Suprapubic skin (tissue), 3 donors: ENCODE measurements at regions not wholly inside any gene's neighbourhood (a gene's known extent, or its start where the extent isn't known, plus 50 kb on each side); places are given as distances from the start of the nearest gene placed in this dataset.

Source experiments
- POLR2A ChIP-seq, 2 donors: fragments of 450-650 bp; IDR thresholded peaks; one replicate each; pipeline ENCODE4 v1.6.1; 2017; ENCODE audit warnings: antibody characterized with exemption in 2 of 2, mild to moderate bottlenecking in 2 of 2, moderate library complexity in 2 of 2
- TF ChIP-seq, protein P1 (sequence below), 2 donors: fragments of 200-600 bp in 1 of 2; fragments of 450-650 bp in 1 of 2; sonication (generic) in 1 of 2; IDR thresholded peaks; one replicate each; pipeline ENCODE4 v1.5.1; 2016 to 2019; ENCODE audit warnings: antibody characterized with exemption in 2 of 2, mild to moderate bottlenecking in 1 of 2, moderate library complexity in 1 of 2

DNA sequence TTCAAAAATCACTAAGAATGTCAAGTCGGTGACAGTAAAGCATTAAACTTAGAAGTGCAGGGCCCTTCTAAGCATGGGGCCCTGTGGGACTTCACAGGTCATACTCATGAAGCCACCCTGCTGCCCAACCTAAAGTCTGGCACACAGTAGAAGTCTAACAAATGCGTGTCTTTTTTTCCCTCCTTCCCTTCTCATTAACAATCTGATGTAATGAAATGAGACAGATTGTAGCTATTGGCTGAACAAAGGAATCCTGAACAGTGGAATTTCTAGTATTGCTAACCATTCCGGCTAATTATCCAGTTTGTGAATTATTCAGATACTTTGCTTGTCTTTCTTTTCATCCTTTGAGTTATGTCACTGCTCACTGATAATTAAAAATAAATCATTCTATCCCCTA is 369.9 kb downstream of the WDR11 start:
- TF ChIP-seq POLR2A (IDR thresholded peaks at IDR 0.05): no peak
- TF ChIP-seq, protein P1, sequence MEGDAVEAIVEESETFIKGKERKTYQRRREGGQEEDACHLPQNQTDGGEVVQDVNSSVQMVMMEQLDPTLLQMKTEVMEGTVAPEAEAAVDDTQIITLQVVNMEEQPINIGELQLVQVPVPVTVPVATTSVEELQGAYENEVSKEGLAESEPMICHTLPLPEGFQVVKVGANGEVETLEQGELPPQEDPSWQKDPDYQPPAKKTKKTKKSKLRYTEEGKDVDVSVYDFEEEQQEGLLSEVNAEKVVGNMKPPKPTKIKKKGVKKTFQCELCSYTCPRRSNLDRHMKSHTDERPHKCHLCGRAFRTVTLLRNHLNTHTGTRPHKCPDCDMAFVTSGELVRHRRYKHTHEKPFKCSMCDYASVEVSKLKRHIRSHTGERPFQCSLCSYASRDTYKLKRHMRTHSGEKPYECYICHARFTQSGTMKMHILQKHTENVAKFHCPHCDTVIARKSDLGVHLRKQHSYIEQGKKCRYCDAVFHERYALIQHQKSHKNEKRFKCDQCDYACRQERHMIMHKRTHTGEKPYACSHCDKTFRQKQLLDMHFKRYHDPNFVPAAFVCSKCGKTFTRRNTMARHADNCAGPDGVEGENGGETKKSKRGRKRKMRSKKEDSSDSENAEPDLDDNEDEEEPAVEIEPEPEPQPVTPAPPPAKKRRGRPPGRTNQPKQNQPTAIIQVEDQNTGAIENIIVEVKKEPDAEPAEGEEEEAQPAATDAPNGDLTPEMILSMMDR (IDR thresholded peaks at IDR 0.05): no peak
